GM19025 (cell line): ENCODE measurements at regions not wholly inside any gene's neighbourhood (a gene's known extent, or its start where the extent isn't known, plus 50 kb on each side); places are given as distances from the start of the nearest gene placed in this dataset.

Experiments
- ATAC-seq: cut with Tn5 transposase; IDR thresholded peaks from one replicate; pipeline ENCODE4 v1.9.1; 2021; ENCODE audit warnings: mild to moderate bottlenecking, low read depth, moderate library complexity; ENCODE audit not compliant: unreplicated experiment

DNA sequence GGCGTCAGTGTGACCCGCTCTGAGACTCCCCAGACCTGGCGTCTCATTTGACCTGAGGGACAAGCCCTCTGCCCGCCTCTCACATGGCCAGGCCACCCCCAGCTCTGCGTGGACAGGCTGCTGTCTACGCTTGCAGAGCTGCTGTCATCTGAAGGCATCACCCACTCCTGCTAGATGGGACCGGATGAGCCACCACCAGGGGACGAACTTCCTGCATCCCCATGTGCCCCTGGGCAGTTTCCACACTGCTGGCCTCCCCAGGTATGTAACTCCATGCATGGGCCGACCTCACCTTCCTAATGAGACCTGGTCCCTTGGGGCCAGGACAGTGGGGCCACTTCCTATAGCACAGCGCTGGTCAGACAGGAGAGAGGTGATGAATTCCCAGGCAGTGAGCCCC, 121.5 kb downstream of the PSMG1 start:
- ATAC-seq = no peak

DNA sequence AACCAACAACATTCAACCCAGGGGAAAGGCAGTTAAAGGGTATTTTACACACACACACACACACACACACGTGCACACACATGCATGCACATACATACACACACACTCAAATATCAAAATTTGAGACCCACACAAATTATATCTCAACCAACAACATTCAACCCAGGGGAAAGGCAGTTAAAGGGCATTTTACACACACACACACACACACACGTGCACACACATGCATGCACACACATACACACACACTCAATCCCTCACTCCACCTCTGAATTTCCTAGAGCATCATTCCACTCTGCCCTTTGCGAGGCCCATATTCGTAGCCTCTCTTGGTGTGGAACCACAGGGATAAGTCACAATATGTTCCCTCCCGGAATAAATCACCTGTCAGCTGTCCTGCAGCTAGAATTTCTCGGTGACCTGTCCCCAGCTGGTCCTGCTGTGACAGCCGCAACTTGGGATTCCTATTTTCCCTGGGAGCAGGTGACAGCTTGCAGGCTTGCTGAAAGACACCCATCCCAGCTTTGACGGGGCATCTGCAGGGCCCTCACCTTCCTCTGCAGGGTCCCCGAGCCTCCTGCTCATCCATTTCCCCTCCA, 122.7 kb downstream of the PSMG1 start:
- ATAC-seq = no peak

DNA sequence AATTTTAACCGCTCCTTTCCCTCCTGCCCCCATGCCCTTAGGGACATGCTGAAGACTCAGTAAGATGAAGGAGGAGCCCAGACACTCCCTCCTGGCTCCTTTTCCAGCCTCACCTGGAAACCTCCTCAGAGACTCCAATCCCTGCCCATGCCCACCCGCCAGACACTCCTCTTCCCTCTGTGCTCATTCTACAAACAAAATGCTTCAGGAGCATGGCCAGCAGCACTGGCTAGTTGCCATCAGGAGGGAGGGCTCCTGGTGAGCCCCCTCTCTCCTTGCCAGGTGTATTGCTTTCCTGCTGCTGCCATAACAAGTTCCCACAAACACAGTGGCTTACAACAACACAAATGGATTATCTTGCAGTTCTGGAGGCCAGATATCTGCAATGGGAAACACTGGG, 126.1 kb downstream of the PSMG1 start:
- ATAC-seq = no peak

DNA sequence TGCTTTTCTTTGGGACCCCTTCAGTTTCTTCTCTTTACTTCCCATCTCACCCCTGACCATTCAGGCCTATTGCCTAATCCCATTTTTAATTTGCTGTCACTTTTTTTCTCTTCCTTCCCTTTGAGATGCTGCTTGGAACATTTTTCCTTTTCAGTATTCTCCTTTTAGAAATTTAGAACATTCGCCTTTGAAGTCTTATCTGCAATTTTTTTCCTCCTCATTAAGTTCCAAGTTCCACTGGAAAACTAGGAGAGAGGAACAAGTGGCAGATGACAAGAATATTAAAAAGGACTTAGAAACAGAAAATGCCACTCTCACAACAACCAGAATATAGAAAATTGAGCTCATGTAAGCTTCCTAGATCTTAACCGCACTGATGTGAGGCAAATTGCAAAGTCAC, 126.6 kb downstream of the PSMG1 start:
- no peak for ATAC-seq

DNA sequence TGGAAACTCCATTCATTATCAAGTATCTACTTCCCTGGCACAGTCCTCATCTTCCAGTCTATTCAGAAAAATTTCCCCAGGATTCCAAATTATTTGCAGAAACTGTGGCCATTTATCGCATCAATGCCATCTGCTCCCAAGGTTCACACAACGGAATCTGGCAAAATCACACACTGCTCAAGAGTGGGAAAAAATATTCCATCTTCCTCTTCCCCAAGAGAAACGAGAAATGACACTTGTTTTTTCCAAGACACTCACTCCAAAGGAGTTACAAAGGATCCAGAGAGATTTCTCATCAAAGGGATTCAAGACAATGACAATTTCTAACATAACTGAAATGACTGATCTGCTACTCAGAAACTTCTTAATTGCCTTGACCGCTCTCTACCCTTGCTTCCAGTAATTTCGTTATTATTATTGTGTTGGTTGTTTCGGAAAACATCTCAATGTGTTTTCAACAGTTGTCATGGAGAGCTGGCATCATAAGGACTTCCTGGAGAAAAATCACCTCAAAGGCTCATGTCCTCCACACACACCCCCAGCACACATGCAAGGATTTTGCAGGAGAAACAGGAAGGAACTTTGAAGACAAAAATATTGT, 128.0 kb downstream of the PSMG1 start:
- no peak for ATAC-seq

DNA sequence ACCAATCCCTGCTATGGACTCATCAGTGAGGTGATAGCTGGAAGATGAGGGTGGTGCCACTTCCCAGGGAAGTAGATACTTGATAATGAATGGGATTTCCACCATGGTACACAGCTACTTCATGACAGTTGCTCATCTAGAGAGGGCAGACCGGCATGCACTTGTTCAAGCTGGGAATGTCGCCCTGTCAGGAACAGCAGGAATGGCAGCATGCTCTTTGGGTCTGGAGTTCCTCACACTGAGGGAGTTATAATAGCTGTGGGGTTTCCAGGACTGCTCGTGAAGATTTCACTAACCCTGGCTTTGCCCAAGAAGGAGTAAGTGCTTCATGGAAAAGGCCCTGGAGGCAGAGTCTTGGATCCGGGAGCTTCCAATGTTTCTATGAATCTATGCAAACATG, 129.2 kb downstream of the PSMG1 start:
- no peak for ATAC-seq

DNA sequence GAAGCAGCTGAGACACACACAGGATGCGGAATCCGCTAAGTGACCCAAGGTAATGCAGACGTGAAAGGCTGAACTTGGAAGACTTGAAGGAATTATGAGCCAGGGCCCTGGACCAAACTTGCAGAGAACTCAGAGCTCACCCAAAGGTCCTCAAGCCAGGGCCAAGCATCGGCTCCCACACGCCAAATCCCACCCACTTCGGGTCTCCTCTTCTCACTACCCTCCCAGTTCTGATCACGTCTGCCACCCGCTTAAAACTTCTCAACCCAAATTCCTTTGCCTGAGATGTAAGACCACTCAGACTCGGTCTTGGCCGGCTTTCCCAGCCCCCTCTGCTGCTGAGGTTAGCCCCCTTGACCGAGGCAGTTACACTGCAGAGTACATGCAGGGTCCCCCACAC, 130.1 kb downstream of the PSMG1 start:
- no peak for ATAC-seq

DNA sequence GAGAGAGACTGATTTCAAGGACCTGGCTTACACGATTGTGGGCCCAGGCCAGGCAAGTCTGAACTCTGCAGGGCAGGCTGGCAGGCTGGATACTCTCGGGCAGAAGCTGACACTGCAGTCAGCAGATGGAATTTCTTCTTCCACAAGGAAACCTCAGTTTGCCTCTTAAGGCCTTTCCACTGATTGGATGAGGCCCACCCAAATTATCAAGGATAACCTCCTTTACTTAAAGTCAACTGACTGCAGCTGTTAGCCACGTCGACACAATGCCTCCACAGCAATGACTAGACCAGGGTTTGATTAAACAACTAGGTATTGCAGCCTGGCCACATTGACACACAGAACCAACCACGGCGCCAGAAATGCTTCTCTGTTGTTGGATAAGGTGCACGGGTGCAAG, 130.5 kb downstream of the PSMG1 start:
- no peak for ATAC-seq

DNA sequence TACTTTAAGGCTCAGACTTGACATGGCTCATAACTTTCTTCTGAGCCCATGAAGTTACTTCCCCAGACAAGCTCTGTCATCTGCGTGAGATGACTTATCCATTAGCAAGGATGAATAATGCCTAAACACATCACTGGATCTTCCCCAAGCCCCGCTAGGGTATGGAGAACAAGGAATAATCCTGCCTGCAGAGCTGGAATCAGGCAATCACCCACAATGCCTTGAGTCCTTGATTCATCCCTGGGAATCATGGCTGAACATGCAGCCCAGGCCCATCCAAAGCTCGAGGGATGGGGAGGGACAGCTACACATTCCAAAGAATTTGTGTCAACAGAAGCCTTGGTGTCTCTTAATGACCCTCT, 131.7 kb downstream of the PSMG1 start:
- ATAC-seq = no peak

DNA sequence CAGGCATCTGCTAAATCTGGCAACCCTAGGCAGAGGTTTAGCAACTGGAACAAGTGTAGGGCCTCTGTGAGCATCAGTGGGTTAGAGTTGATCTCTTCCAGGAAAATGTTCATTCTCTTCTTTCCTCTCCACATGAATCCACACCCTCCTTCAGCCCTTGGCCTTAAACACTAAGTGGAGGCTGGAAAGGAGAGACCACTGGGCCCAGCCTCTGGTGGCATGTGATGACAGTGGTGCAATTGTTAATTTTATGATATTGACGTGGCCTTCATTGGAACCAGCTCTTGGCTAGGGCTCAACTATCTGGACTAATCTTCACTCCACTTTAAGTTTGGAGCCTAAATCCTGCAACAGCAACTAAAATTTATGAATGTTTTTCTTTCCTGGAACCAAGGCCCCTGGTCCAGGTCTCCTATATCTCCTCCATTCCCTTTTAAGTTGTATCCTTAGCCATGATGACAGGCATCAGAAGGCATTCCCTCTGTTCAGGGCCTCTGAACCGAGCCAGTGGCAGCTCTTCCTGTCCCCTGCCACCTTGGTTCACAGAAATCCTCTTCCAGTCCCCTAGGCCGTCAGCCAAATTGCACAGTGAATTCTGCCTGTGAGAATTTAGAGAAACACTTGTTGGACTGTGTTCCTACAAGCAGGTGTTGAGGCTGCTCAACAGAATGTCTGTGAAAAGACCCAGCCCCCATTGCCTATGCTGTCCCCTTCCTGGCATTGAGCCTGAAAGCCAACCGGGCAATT, 132.2 kb downstream of the PSMG1 start:
- ATAC-seq = no peak

DNA sequence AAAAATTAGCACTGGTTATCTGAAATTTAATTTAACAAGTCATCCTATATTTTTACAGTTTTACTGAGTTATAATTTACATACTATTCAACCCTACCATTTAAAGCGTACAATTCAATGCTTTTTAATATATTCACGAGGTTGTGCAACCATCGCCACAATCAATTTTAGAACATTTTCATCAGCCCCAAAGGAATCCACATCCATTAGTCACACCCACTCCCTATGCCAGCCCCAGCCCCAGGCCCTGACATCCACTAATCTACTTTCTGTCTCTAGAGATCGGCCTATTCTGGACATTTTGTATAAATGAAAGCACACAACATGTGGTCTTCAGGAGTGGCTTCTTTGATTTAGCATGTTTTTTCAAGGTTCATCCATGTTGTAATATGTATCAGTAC, 134.7 kb downstream of the PSMG1 start:
- no peak for ATAC-seq

DNA sequence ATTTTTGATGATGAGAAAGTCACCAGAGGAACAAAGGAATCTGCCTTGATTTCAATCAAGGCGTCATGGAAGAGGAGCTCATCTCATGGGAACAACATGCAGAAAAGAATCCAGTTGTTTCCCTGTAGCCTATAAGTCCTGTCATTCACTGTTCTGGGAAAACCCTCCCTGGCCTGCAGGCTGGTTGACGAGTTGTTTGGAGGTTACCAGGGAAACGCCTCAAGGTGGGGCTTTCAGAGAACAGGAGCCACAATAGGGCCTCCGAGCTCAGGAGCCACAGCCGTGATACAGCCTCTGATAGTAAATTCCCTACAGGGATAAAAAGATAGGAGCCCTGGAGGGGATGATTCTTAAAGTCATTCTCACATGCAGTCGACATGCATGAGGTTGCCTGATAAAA, 135.2 kb downstream of the PSMG1 start:
- no peak for ATAC-seq

DNA sequence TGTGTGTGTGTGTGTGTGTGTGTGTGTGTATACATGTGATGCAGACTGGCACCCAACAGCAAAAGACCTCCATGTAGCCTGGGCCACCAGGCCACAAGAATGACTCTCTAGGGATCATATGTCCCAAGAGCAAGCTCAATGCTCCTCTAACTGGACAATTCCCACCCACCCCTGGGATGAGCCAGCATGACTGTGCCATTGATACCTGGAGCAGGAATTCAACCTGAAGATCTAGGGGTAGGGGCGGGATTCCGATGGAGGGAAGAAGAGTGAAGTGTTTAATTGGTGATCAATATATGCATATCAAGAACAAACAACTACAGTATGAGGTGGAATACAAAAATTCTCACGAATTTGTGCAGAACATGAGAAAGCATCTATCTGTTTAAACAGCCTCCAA, 136.2 kb downstream of the PSMG1 start:
- no peak for ATAC-seq

DNA sequence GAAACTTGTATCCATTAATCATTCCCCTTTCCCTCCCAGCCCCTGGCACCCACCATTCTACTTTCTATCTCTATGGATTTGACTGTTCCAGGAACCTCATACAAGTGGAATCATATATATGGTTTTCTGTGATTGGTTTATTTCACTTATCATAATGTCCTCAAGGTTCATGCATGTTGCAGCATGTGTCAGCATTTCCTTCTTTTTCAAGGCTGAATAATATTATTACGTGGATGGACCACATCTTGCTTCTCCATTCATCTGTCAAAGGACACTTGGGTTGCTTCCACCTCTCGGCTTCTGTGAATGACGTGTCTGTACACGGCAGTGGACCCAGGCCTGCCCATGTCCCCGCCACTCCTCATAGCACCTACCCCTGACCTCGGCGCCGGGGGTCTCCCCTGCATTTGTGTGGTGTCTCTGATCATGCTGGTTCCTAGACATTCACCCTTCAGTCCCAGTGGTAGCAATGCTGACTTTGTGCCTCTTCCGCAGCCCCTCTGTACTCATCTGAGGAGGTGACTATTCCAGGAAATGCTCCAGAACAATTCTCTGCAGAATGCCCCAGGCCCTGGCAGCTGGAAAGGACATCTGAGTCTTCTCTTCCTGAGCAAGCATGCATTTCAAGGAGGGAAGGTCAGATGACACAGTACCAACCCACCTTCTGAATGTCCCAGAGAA, 136.9 kb downstream of the PSMG1 start:
- ATAC-seq = no peak

DNA sequence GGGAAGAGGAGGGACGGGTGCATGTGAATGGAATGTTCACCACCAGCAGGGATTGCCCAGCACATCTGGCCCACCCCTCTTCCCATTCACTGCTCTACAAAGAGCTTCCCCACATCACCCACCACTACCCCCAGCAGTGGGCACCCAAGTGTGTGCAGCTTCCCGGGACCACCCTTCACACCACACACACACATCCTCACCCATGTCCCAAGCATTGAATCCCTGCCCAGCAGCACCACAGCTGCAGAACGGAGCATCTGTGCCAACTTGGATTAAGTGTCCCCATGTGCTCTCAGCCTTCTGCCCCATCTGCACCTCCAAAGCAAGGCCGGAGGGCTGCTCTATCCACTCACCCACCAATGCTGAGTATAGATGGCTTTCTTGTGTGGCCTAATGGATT, 141.4 kb downstream of the PSMG1 start:
- no peak for ATAC-seq

DNA sequence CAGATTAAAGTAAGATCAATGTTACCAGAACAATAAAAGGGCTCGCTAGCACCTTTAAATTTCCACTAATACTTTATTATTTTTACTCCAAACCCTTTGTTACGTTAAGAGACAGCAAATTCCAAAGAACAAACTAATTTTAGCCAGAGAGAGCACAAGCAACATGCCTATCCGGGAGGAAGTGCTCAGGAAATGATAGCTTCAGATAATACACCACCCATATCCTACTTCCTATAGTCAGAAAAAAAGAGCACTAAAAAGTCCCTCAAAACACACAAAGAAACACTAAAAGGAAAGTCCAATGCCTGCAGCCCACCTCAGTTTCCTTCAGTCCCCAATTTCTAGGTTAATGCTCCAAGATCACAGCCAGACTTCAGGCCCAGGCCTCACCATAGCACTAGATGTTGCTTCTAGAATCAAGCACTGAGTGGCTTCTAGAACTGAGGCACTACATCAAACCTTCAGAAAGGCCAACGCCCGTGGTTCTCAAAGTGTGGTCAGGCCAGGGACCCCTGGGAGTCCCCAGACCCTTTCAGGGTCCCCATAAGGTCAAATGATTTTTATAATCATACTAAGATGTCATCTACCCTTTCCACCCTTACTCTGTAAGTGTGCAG, 142.6 kb downstream of the PSMG1 start:
- no peak for ATAC-seq

DNA sequence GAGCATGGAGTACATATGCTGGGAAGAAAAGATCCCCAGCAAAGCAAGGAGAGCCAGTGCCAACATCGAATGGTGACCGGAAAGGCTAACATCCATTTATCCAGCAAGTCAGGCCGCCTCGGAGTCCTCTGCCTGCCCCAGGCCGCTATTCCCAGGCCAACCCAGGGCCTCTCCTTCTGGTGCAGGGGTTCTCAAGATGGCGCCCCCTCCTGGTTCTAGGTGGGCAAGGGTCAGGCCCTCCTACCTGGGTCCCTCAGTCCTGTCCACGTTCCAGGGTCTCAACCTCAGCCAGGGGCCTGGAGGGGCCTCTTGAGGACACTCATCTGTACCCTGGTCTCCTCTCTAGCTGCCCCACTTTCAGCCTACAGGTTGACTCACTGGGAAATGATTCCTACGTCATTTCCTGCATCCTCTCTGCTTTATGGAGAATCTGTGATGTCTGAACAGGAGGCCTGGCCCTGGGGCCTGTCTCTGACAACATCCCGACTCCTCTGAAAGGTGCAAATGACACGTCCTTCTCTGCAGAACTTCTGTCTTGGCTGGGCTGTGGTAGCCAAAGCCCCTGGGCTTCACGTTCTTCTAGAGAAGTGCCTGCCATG, 145.3 kb downstream of the PSMG1 start:
- ATAC-seq = no peak

DNA sequence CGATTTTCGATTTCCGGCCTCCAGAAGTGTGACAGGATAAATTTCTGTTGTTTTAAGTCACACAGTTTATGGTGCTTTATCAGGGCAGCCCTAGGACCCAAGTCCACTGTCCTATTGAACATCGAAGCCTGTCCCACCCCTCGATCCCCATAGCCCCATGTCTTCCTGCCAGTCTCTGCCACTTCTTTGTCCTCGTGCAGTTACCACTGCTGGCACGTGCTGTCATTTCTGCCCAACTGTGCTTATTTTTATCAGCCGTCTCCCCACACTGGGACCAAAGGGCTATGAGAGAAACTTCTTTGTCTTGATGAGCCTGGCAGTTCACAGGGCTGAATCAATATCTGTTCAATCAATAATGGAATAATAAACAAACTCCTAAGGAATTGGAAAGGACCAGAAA, 146.7 kb downstream of the PSMG1 start:
- no peak for ATAC-seq

DNA sequence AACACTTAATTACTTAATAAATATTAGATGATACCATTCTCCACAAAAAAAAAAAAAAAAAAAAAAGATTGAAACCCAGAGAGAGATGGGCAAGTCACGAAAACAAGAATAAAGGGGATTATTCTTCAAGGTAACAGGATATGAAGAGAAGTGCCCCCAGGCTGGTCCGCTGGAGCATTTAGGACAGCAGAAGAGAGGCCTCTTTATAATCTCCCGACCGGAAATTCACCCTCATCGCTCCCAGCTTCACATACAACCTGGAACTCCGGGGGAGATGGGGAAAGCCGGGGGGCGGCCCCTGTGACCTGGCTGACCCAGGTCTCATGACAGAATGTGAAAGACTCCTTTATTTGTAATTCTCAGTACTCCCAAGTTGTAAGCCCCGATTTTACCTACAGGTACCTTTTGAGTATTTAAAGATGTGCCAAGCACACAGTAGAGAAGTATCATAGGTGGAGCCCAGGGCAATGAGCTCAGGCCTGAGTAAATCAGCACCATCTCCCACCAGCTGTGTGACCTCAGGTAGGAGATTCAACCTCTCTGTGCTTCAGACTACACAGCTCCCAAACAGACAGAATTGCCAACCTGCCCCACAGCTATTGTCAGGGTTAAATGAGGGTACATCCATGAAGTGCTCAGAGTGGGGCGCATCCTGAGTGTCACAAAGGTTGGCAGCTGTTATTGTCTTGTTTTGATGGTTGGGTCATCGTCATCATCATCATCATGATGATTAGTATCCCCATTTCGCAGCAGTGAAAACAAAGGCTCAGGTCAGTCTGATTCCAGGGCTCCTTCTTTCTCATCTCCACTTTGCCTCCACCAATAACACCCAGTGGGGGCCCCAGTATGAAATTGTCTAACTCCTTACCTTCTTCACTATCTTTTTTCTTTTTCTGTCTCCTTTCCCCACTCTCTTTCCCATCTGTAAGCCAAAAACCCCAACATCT, 148.4 kb downstream of the PSMG1 start:
- ATAC-seq = no peak
